IPS DF 4.7 (cell line): ENCODE measurements at regions not wholly inside any gene's neighbourhood (a gene's known extent, or its start where the extent isn't known, plus 50 kb on each side); places are given as distances from the start of the nearest gene placed in this dataset.
"Not testable (repeated sequence)": the region's sequence is repeated elsewhere in the genome, so short reads cannot be mapped to it uniquely, and the experiment has no call there.

ENCODE experiments used
- DNase-seq: peaks from one replicate; pipeline ENCODE4 v3.0.0-alpha.2; 2013; ENCODE audit warnings: low spot score; ENCODE audit errors: extremely low read depth

- DNase-seq, result no peak
These were observed 75.4 kb upstream of the VPREB1 start for GRCh38 chr22:22168941-22169867.

- peak; percentile 58 for DNase-seq
These were observed 76.2 kb upstream of the VPREB1 start for GRCh38 chr22:22168190-22168940.

GRCh38 chr22:22167791-22168189, 76.8 kb upstream of the VPREB1 start:
- no peak for DNase-seq

GRCh38 chr22:22166941-22167713, 77.5 kb upstream of the VPREB1 start:
- DNase-seq, result no peak

- DNase-seq, result no peak
These were observed 78.5 kb upstream of the VPREB1 start for GRCh38 chr22:22165936-22166710.

GRCh38 chr22:22164541-22165272, 79.9 kb upstream of the VPREB1 start:
- DNase-seq, result no peak

GRCh38 chr22:22161924-22162851, 82.4 kb upstream of the VPREB1 start:
- no peak for DNase-seq

GRCh38 chr22:22160768-22161167, 83.8 kb upstream of the VPREB1 start:
- DNase-seq, result not testable (repeated sequence)

GRCh38 chr22:22159384-22159783, 85.2 kb upstream of the VPREB1 start:
- no peak for DNase-seq

GRCh38 chr22:22158965-22159364, 85.6 kb upstream of the VPREB1 start:
- DNase-seq, result no peak

GRCh38 chr22:22158207-22158816, 86.3 kb upstream of the VPREB1 start:
- DNase-seq, result no peak

GRCh38 chr22:22157348-22157725, 87.2 kb upstream of the VPREB1 start:
- DNase-seq, result no peak

- peak; percentile 49 for DNase-seq
These were observed 87.8 kb upstream of the VPREB1 start for GRCh38 chr22:22156716-22157347.

- DNase-seq, result no peak
These were observed 88.3 kb upstream of the VPREB1 start for GRCh38 chr22:22156348-22156715.

- DNase-seq, result no peak
These were observed 89.0 kb upstream of the VPREB1 start for GRCh38 chr22:22155607-22156006.

- no peak for DNase-seq
These were observed 89.4 kb upstream of the VPREB1 start for GRCh38 chr22:22155146-22155545.

- DNase-seq, result no peak
These were observed 90.5 kb upstream of the VPREB1 start for GRCh38 chr22:22154040-22154439.

- no peak for DNase-seq
These were observed 93.3 kb upstream of the VPREB1 start for GRCh38 chr22:22151308-22151707.
